Heart left ventricle (tissue), 16 donors: ENCODE measurements at regions not wholly inside any gene's neighbourhood (a gene's known extent, or its start where the extent isn't known, plus 50 kb on each side); places are given as distances from the start of the nearest gene placed in this dataset.

Source experiments
- ATAC-seq, 4 donors: fragments of 200-7000 bp; cut with Tn5 transposase; one replicate each; pipeline ENCODE4 v1.9.1; 2020 to 2022; ENCODE audit warnings: moderate library complexity in 4 of 4, mild to moderate bottlenecking in 3 of 4, moderate number of reproducible peaks in 1 of 4
- DNase-seq, 5 donors: peaks; one replicate each; pipeline ENCODE4 v3.0.0-alpha.2; 2020
- H3K27ac ChIP-seq, 12 donors: fragments of 200-600 bp; sonication (generic) in 4 of 12; one replicate each; pipeline versions ENCODE4 v1.5.0 to v1.8.0; 2016 to 2022; ENCODE audit warnings: mild to moderate bottlenecking in 2 of 12
- H3K27me3 ChIP-seq, 9 donors: fragments of 200-600 bp; sonication (generic) in 2 of 9; one replicate each; pipeline versions ENCODE4 v1.5.1 to v1.8.0; 2016 to 2022; ENCODE audit warnings: mild to moderate bottlenecking in 3 of 9
- H3K36me3 ChIP-seq, 9 donors: fragments of 200-600 bp; sonication (generic) in 2 of 9; one replicate each; pipeline versions ENCODE4 v1.5.0 to v1.8.0; 2018 to 2022; ENCODE audit warnings: mild to moderate bottlenecking in 2 of 9
- H3K4me1 ChIP-seq, 12 donors: fragments of 200-600 bp; sonication (generic) in 4 of 12; one replicate each; pipeline versions ENCODE4 v1.5.0 to v1.8.0; 2016 to 2022; ENCODE audit warnings: mild to moderate bottlenecking in 3 of 12
- H3K4me3 ChIP-seq, 12 donors: fragments of 200-600 bp; sonication (generic) in 4 of 12; one replicate each; pipeline versions ENCODE4 v1.5.0 to v1.8.0; 2017 to 2022; ENCODE audit warnings: mild to moderate bottlenecking in 9 of 12, moderate library complexity in 4 of 12
- H3K9me3 ChIP-seq, 12 donors: fragments of 200-600 bp; sonication (generic) in 4 of 12; one replicate each; pipeline versions ENCODE4 v1.5.0 to v1.8.0; 2016 to 2022; ENCODE audit warnings: mild to moderate bottlenecking in 1 of 12
- CTCF ChIP-seq, 12 donors: fragments of 200-600 bp; sonication (generic) in 4 of 12; IDR thresholded peaks; one replicate each; pipeline versions ENCODE4 v1.5.0 to v1.8.0; 2018 to 2022; ENCODE audit warnings: antibody characterized with exemption in 12 of 12, mild to moderate bottlenecking in 5 of 12
- POLR2A ChIP-seq, 2 donors: fragments of 450-650 bp; IDR thresholded peaks; one replicate each; pipeline ENCODE4 v1.6.1; 2017; ENCODE audit warnings: antibody characterized with exemption in 2 of 2, mild to moderate bottlenecking in 2 of 2, moderate library complexity in 2 of 2
- WGBS, 4 donors: extraction: QIAGEN DNeasy Blood & Tissue Kit in 2 of 4; methylation state at CpG; one replicate each; pipeline versions ENCODE4 v1.1.5 to v1.1.7; 2013 to 2018; 5-methylcytosine and 5-hydroxymethylcytosine counted together
- intact Hi-C, 10 donors: fragments of 100-400 bp; cut with DNase I; formaldehyde crosslinking; loops; one replicate each; pipeline versions ENCODE4 v1.11.1 to v1.14.2; 2022
- donor health status: ischemic (EF 13 %, LVEDD 7.1; RV severe dilation, severe dysfunction).
- donor health status: healthy with polysubstance abuse.
- donor health status: DM: no; HTN: yes; CAD: no.
- donor health status: DM: no; HTN: no; CAD: no.
- donor health status: ischemic (EF 25% LVEDD 6.9; RV normal size, moderate dysfunction).
- donor health status: ischemic (EF 25% LVEDD 5.7; RV mildly dilated, moderate dysfunction).
- donor health status: healthy.
- donor health status: DM: yes; HTN: yes; CAD: no.
- donor health status: ischemic (EF 35%, LVEDD 5.7; RV mildly dilated, moderate dysfunction).
- donor health status: nonischemic (EF 11% LVEDD 7.7; RV severe dilation, severe dysfunction).
- donor health status: DM: yes; HTN: yes; CAD: no.
- donor health status: PGD.
- donor health status: ischemic (EF 29% LVEDD 5.4; RV normal size, mild dysfunction).
- donor health status: nonischemic (EF 23%, LVEDD 6.1; RV moderate dilation, normal function).

- no peak overlapping the region for H3K4me3 ChIP-seq
- no peak for DNase-seq
- ATAC-seq: no peak
- H3K36me3 ChIP-seq: no peaks in the 10 kb centered on the region
- H3K27ac ChIP-seq: no peak overlapping the region
- no peak for TF ChIP-seq POLR2A (IDR thresholded peaks at IDR 0.05)
- no peak for TF ChIP-seq CTCF (IDR thresholded peaks at IDR 0.05)
- no peaks in the 10 kb centered on the region for H3K4me1 ChIP-seq
- H3K27me3 ChIP-seq: peaks cover 0 to 23% (median 11%) of the 10 kb centered on the region in 9 donors
- 95 to 98% (median 96%) methylated on average over 6 of the region's 6 CpGs for WGBS, 4 donors
- intact Hi-C loops: no loop called here
- peaks cover 0 to 7% (median 0%) of the 10 kb centered on the region in 12 donors for H3K9me3 ChIP-seq
These were observed 220.8 kb downstream of the QKI start for GRCh38 chr6:163635315-163635714.

- no peak overlapping the region for H3K4me3 ChIP-seq
- intact Hi-C loops: no loop called here
- H3K9me3 ChIP-seq: peaks cover 0 to 10% (median 0%) of the 10 kb centered on the region in 12 donors
- no peaks in the 10 kb centered on the region for H3K36me3 ChIP-seq
- no peak overlapping the region for H3K27ac ChIP-seq
- TF ChIP-seq POLR2A (IDR thresholded peaks at IDR 0.05) (no peak), CTCF (IDR thresholded peaks at IDR 0.05) (no peak)
- no peaks in the 10 kb centered on the region for H3K4me1 ChIP-seq
- peaks cover 0 to 23% (median 11%) of the 10 kb centered on the region in 9 donors for H3K27me3 ChIP-seq
- DNase-seq (no peak), ATAC-seq (no peak)
- WGBS, 4 donors: 87 to 92% (median 90%) methylated on average over 18 to 21 of the region's 21 CpGs
These were observed 220.0 kb downstream of the QKI start for GRCh38 chr6:163634211-163635171.

- TF ChIP-seq CTCF (IDR thresholded peaks at IDR 0.05) (no peak), POLR2A (IDR thresholded peaks at IDR 0.05) (no peak)
- WGBS, 4 donors: 47 to 69% (median 58%) methylated on average over 22 of the region's 22 CpGs
- Histone ChIP-seq H3K9me3 (peaks cover 0 to 15% (median 0%) of the 10 kb centered on the region in 12 donors), H3K4me3 (no peak overlapping the region), H3K4me1 (no peaks in the 10 kb centered on the region), H3K27ac (no peak overlapping the region), H3K27me3 (peaks cover 0 to 23% (median 11%) of the 10 kb centered on the region in 9 donors), H3K36me3 (no peaks in the 10 kb centered on the region)
- no peak for ATAC-seq
- intact Hi-C loops: no loop called here
- no peak for DNase-seq
These were observed 216.5 kb downstream of the QKI start for GRCh38 chr6:163630991-163631390.

- no peak for ATAC-seq
- Histone ChIP-seq H3K9me3 (peaks cover 0 to 15% (median 0%) of the 10 kb centered on the region in 12 donors), H3K4me3 (no peak overlapping the region), H3K4me1 (no peaks in the 10 kb centered on the region), H3K36me3 (no peaks in the 10 kb centered on the region), H3K27ac (no peak overlapping the region), H3K27me3 (peaks cover 0 to 23% (median 11%) of the 10 kb centered on the region in 9 donors)
- TF ChIP-seq CTCF (IDR thresholded peaks at IDR 0.05) (no peak), POLR2A (IDR thresholded peaks at IDR 0.05) (no peak)
- intact Hi-C loops: no loop called here
- DNase-seq: no peak
- 30 to 42% (median 34%) methylated on average over 31 to 34 of the region's 34 CpGs for WGBS, 4 donors
These were observed 216.1 kb downstream of the QKI start for GRCh38 chr6:163630572-163630971.
